HCT116 (cell line): ENCODE measurements at regions not wholly inside any gene's neighbourhood (a gene's known extent, or its start where the extent isn't known, plus 50 kb on each side); places are given as distances from the start of the nearest gene placed in this dataset.

Source experiments
- ATAC-seq: fragments of 200-7000 bp; cut with Tn5 transposase; 2 replicates; pipeline ENCODE4 v1.9.1; 2020; ENCODE audit warnings: mild to moderate bottlenecking, moderate library complexity
- BruUV-seq: library from RNA; stranded (reverse); fragments of 400-500 nt; replicated peaks from 2 replicates; lab custom pipeline; 2021; lab: Mats Ljungman, UMichigan
- CTCF ChIA-PET: fragments of 300-600 bp; sonication (Branson Sonifier 250); formaldehyde crosslinking; loops from one replicate; lab custom pipeline; 2021; ENCODE audit warnings: antibody characterized with exemption; lab: Charles Lee
- POLR2A ChIA-PET: fragments of 300-600, 350-600 bp; sonication (Branson Sonifier 250); formaldehyde crosslinking; loops from one replicate; lab custom pipeline; 2021; ENCODE audit warnings: antibody characterized with exemption; lab: Charles Lee
- RAD21 ChIA-PET, 2 experiments: fragments of 300-600 bp; sonication (Branson Sonifier 250); formaldehyde crosslinking; loops; one replicate each; lab custom pipeline; 2023; ENCODE audit warnings: low total read pairs in 2 of 2; ENCODE audit not compliant: uncharacterized antibody in 2 of 2, unreplicated experiment in 2 of 2, low non-redundant PET in 1 of 2; lab: Charles Lee
- DNase-seq: peaks from one replicate; pipeline ENCODE4 v3.0.0-alpha.2; 2010; ENCODE audit warnings: low read depth, low spot score
- H2AFZ ChIP-seq: fragments of 200-600 bp; shearing (Covaris generic), sonication (generic); 2 replicates; pipeline ENCODE4 v1.6.1; 2017; ENCODE audit warnings: low read depth, mixed run types, mixed read lengths, antibody characterized with exemption, low read length; ENCODE audit not compliant: poor library complexity, severe bottlenecking
- H3K27ac ChIP-seq: 2 replicates; pipeline ENCODE4 v1.5.1; 2012; ENCODE audit warnings: low read depth, low read length
- H3K27me3 ChIP-seq: fragments of 200-600 bp; sonication (generic); 2 replicates; pipeline ENCODE4 v1.6.1; 2016; ENCODE audit warnings: mixed run types, low read length, mixed read lengths; ENCODE audit not compliant: insufficient read depth
- H3K36me3 ChIP-seq, 2 experiments: fragments of 200-500 bp in 1 of 2; fragments of 200-600 bp in 1 of 2; sonication (Bioruptor generic) in 1 of 2; sonication (generic) in 1 of 2; 2 replicates each; pipeline versions ENCODE4 v1.5.1 to v1.6.1; 2014 to 2016; ENCODE audit warnings: low read length in 2 of 2, inconsistent platforms in 1 of 2, mixed read lengths in 1 of 2, mixed run types in 1 of 2; ENCODE audit not compliant: insufficient read depth in 2 of 2, control insufficient read depth in 1 of 2
- H3K4me1 ChIP-seq, 2 experiments: fragments of 200-600 bp in 1 of 2; sonication (generic) in 1 of 2; 2 replicates each; pipeline versions ENCODE4 v1.5.1 to v1.6.1; 2012 to 2017; ENCODE audit warnings: low read length in 2 of 2, inconsistent platforms in 1 of 2, mild to moderate bottlenecking in 1 of 2, mixed read lengths in 1 of 2, mixed run types in 1 of 2, moderate library complexity in 1 of 2; ENCODE audit not compliant: insufficient read depth in 2 of 2, control insufficient read depth in 1 of 2
- H3K4me2 ChIP-seq: fragments of 200-600 bp; sonication (generic); 2 replicates; pipeline ENCODE4 v1.6.1; 2017; ENCODE audit warnings: mixed run types, low read length, mixed read lengths
- H3K4me3 ChIP-seq, 2 experiments: fragments of 200-600 bp in 1 of 2; sonication (generic) in 1 of 2; replicated peaks in 1 of 2; 2 replicates each; pipeline ENCODE4 v1.5.1; 2011 to 2016; ENCODE audit warnings: low read length in 2 of 2, control low read depth in 1 of 2, low read depth in 1 of 2, mild to moderate bottlenecking in 1 of 2, mixed read lengths in 1 of 2, mixed run types in 1 of 2
- H3K79me2 ChIP-seq: fragments of 200-600 bp; sonication (generic); 2 replicates; pipeline ENCODE4 v1.6.1; 2017; ENCODE audit warnings: mild to moderate bottlenecking, mixed run types, low read length, moderate library complexity, mixed read lengths; ENCODE audit not compliant: insufficient read depth
- H3K9ac ChIP-seq: fragments of 200-600 bp; sonication (generic); 2 replicates; pipeline ENCODE4 v1.6.1; 2016; ENCODE audit warnings: low read length, mixed read lengths
- H3K9me2 ChIP-seq: fragments of 200-600 bp; sonication (generic), shearing (Covaris generic); 2 replicates; pipeline ENCODE4 v1.6.1; 2017; ENCODE audit warnings: mixed run types, mild to moderate bottlenecking, moderate library complexity; ENCODE audit not compliant: insufficient read depth
- H3K9me3 ChIP-seq, 2 experiments: fragments of 200-500 bp in 1 of 2; fragments of 200-600 bp in 1 of 2; sonication (Bioruptor generic) in 1 of 2; sonication (generic) in 1 of 2; 2 replicates each; pipeline ENCODE4 v1.6.1; 2014 to 2017; ENCODE audit warnings: low read length in 2 of 2, mixed read lengths in 2 of 2, inconsistent platforms in 1 of 2, low read depth in 1 of 2, mild to moderate bottlenecking in 1 of 2, mixed run types in 1 of 2, moderate library complexity in 1 of 2; ENCODE audit not compliant: control insufficient read depth in 1 of 2, insufficient read depth in 1 of 2
- H4K20me1 ChIP-seq: fragments of 200-600 bp; sonication (generic), shearing (Covaris generic); 2 replicates; pipeline ENCODE4 v1.6.1; 2017; ENCODE audit warnings: mixed run types, mild to moderate bottlenecking, moderate library complexity; ENCODE audit not compliant: insufficient read depth
- FOSL1 ChIP-seq: IDR thresholded peaks from 2 replicates; pipeline ENCODE4 v1.6.1; 2012; ENCODE audit warnings: low read depth
- JUND ChIP-seq: IDR thresholded peaks from 2 replicates; pipeline ENCODE4 v1.6.1; 2012
- POLR2A ChIP-seq: IDR thresholded peaks from 2 replicates; pipeline ENCODE4 v1.7.0; 2011; ENCODE audit warnings: borderline replicate concordance; ENCODE audit not compliant: insufficient read depth, insufficient read length; ENCODE audit errors: extremely low read depth
- POLR2AphosphoS5 ChIP-seq: IDR thresholded peaks from 2 replicates; pipeline ENCODE4 v1.6.1; 2011; ENCODE audit warnings: mild to moderate bottlenecking, low read depth, low read length, moderate library complexity
- RAD21 ChIP-seq: IDR thresholded peaks from 2 replicates; pipeline ENCODE4 v1.6.1; 2012; ENCODE audit warnings: low read depth, mild to moderate bottlenecking
- SIN3A ChIP-seq: IDR thresholded peaks from 2 replicates; pipeline ENCODE4 v1.6.1; 2012; ENCODE audit warnings: low read depth
- SP1 ChIP-seq: IDR thresholded peaks from 2 replicates; pipeline ENCODE4 v1.6.1; 2012; ENCODE audit warnings: low read depth
- SRF ChIP-seq: IDR thresholded peaks from 2 replicates; pipeline ENCODE4 v1.6.1; 2012; ENCODE audit warnings: low read depth
- TCF7L2 ChIP-seq: IDR thresholded peaks from 2 replicates; pipeline ENCODE4 v1.7.0; 2011; ENCODE audit warnings: borderline replicate concordance, inconsistent platforms; ENCODE audit not compliant: insufficient read depth, insufficient read length; ENCODE audit errors: extremely low read depth
- ZBTB33 ChIP-seq: IDR thresholded peaks from 2 replicates; pipeline ENCODE4 v1.6.1; 2011; ENCODE audit warnings: mild to moderate bottlenecking, low read length, moderate library complexity; ENCODE audit not compliant: insufficient replicate concordance; ENCODE audit errors: extremely low read depth
- ZFX ChIP-seq: fragments of 450-650 bp; IDR thresholded peaks from 2 replicates; pipeline ENCODE4 v1.6.1; 2017
- ZNF274 ChIP-seq: fragments of 200-500 bp; sonication (Bioruptor generic); IDR thresholded peaks from 2 replicates; pipeline ENCODE4 v1.6.1; 2014; ENCODE audit warnings: mild to moderate bottlenecking, low read depth, low read length, inconsistent platforms
- intact Hi-C: fragments of 100-400 bp; cut with micrococcal nuclease; formaldehyde crosslinking; loops from 2 replicates; pipeline ENCODE4 v1.10.0; 2022
- TF ChIP-seq, protein P1 (sequence below): IDR thresholded peaks from 2 replicates; pipeline ENCODE4 v1.6.1; 2012; ENCODE audit warnings: low read depth

GRCh38 chrX:9267415-9267814, 197.4 kb upstream of the TBL1X start:
- no TSS peak for BruUV-seq
- POLR2A ChIA-PET, result no interaction called here
- H3K9me2 ChIP-seq, result no peaks in the 10 kb centered on the region
- intact Hi-C loops, result no loop called here
- no peaks in the 10 kb centered on the region for H3K79me2 ChIP-seq
- ATAC-seq (no peak), DNase-seq (no peak)
- H3K36me3 ChIP-seq, result no peaks in the 10 kb centered on the region
- no peak overlapping the region for H2AFZ ChIP-seq
- no peaks in the 10 kb centered on the region for H3K4me1 ChIP-seq
- no peaks in the 10 kb centered on the region for H3K27me3 ChIP-seq
- H3K4me3 ChIP-seq, result no peak overlapping the region
- CTCF ChIA-PET, result no interaction called here
- H3K4me2 ChIP-seq, result no peak overlapping the region
- TF ChIP-seq SIN3A (no peak), POLR2AphosphoS5 (no peak)
- TF ChIP-seq, protein P1, sequence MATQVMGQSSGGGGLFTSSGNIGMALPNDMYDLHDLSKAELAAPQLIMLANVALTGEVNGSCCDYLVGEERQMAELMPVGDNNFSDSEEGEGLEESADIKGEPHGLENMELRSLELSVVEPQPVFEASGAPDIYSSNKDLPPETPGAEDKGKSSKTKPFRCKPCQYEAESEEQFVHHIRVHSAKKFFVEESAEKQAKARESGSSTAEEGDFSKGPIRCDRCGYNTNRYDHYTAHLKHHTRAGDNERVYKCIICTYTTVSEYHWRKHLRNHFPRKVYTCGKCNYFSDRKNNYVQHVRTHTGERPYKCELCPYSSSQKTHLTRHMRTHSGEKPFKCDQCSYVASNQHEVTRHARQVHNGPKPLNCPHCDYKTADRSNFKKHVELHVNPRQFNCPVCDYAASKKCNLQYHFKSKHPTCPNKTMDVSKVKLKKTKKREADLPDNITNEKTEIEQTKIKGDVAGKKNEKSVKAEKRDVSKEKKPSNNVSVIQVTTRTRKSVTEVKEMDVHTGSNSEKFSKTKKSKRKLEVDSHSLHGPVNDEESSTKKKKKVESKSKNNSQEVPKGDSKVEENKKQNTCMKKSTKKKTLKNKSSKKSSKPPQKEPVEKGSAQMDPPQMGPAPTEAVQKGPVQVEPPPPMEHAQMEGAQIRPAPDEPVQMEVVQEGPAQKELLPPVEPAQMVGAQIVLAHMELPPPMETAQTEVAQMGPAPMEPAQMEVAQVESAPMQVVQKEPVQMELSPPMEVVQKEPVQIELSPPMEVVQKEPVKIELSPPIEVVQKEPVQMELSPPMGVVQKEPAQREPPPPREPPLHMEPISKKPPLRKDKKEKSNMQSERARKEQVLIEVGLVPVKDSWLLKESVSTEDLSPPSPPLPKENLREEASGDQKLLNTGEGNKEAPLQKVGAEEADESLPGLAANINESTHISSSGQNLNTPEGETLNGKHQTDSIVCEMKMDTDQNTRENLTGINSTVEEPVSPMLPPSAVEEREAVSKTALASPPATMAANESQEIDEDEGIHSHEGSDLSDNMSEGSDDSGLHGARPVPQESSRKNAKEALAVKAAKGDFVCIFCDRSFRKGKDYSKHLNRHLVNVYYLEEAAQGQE, result no peak
- H3K9ac ChIP-seq, result no peak overlapping the region
- no peaks in the 10 kb centered on the region for H4K20me1 ChIP-seq
- no peaks in the 10 kb centered on the region for H3K9me3 ChIP-seq
- H3K27ac ChIP-seq, result no peak overlapping the region
- RAD21 ChIA-PET, result no interaction called here

- Histone ChIP-seq H3K9ac (no peak overlapping the region), H3K27me3 (no peaks in the 10 kb centered on the region), H4K20me1 (no peaks in the 10 kb centered on the region), H2AFZ (no peak overlapping the region), H3K4me1 (no peaks in the 10 kb centered on the region), H3K79me2 (no peaks in the 10 kb centered on the region), H3K4me2 (no peak overlapping the region), H3K27ac (no peak overlapping the region), H3K9me2 (no peaks in the 10 kb centered on the region), H3K4me3 (no peak overlapping the region), H3K9me3 (no peaks in the 10 kb centered on the region), H3K36me3 (no peaks in the 10 kb centered on the region)
- ChIA-PET CTCF (no interaction called here), POLR2A (no interaction called here), RAD21 (no interaction called here)
- ATAC-seq (no peak), DNase-seq (no peak)
- BruUV-seq, result no TSS peak
- intact Hi-C loops, result no loop called here
- TF ChIP-seq SP1 (no peak), JUND (no peak), ZBTB33 (no peak), FOSL1 (no peak), TCF7L2 (no peak), SRF (no peak), POLR2A (no peak), ZNF274 (no peak), ZFX (no peak), RAD21 (no peak)
- TF ChIP-seq, protein P1, result no peak
Observed at GRCh38 chrX:9269134-9269533, 195.7 kb upstream of the TBL1X start.
